GM21529 (cell line): ENCODE measurements at regions not wholly inside any gene's neighbourhood (a gene's known extent, or its start where the extent isn't known, plus 50 kb on each side); places are given as distances from the start of the nearest gene placed in this dataset.

Experiments
- ATAC-seq: cut with Tn5 transposase; IDR thresholded peaks from one replicate; pipeline ENCODE4 v1.9.1; 2021; ENCODE audit not compliant: unreplicated experiment

DNA sequence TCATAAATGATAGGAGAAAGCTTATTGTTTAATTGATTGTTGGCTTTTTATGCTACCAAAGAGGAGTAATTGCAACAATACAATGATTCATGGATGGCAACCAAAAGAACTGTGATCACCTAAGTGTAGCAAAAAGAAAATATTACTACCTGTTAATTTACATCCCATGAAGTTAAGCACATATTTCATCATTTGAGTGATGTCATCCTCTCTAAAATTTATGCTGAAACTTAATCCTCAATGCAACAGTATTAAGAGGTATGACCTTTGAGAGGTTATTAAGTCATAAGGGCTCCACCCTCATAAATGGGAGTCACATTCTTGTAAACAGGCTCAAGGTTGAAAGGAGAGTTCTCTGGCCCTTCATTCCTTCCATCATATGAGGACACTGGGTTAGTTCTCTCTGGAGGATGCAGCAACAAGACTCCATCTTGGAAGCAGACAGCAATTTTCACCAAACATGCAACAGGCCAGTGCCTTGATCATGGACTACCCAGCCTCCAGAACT, 190.6 kb upstream of the GRIK2 start:
- ATAC-seq: no peak

DNA sequence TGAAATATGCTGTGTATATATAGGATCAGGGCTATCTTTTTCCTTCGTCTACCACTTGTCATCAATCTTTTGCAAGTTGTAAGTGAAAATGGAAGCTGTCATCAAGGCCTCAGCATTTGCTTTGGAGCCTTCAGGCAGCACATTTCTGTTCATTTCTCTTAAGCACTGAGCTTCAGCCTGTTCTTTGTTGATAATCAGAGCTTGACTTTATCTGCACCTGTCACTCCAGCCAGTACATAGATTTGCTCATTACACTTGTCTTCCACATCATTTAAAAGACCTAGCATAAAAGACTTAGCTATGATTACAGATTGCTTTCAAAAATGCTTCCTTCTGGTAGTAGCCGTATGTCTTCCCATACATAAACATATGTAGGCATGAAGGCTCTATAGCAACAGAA, 189.8 kb upstream of the GRIK2 start:
- ATAC-seq: no peak

DNA sequence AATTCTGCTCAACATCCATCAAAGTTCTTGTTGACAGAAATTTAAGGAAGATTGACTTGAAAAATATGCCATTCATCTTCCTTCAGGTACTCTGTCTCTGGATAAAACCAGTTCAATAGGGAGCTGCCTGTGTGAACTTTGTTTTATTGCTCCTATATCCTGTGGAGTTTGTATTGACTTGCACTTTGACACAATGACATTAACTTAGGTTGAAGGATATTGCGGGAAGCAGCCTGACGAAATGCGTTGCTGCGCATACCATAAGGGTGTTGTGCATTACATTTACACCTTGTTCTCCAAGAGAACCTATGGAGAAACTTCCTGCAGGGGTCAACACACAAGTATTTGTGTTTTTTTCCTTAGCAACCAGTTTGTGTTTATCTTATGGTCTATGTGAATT, 185.4 kb upstream of the GRIK2 start:
- ATAC-seq: no peak

DNA sequence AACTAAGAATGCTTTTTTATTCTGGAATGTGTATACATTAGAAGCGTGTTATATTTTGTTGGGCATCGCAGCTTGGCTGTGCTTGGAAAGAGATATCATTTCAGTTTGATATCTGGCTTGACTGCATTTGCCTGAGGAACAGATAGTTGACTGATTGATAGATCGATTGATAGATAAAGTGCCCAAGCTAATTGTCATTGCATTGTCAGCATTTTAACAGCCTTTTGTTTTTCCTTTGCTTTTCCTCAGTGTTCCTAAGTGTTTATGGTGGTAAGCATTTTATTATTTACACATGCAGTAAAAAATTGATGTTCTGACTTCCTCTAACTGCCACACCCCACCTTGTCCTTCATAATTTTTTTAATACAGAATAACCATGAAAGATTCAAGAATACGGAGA, 180.9 kb upstream of the GRIK2 start:
- no peak for ATAC-seq

DNA sequence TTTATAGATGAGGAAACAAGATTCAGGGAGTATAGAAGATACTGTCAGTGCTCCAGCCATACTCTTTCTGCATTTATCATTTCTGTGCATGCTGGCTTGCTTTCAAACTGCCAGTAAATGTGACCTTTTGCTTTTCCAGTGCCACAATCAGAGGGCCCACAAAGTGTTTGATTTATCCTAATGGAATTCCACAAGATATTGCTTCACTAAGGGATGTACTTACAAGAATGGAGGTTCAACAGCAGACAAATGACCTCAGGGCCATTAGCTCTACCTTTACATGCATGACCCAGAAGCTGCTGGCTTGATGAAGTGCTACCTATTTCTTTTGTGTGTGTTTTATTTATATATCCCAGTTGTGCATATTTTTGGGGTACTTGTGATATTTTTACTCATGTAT, 171.5 kb upstream of the GRIK2 start:
- ATAC-seq: no peak

DNA sequence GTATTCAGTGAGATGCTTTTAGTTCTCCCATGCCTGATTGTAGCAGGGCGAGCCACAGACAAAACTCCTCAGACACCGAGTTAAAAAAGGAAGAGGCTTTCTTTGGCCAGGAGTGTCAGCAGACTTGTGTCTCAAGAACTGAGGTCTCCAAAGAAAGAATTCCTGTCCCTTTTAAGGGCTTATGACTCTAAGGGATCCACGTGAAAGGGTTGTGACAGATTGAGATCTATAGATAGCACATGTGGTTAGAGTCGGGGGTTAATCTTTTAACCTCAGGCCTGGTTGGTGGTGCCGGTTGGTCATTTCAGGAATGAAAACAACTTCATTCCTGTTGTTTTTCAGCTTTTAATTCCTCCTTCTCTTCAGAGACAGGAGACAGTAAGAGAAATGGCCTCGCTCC, 168.8 kb upstream of the GRIK2 start:
- ATAC-seq: no peak

DNA sequence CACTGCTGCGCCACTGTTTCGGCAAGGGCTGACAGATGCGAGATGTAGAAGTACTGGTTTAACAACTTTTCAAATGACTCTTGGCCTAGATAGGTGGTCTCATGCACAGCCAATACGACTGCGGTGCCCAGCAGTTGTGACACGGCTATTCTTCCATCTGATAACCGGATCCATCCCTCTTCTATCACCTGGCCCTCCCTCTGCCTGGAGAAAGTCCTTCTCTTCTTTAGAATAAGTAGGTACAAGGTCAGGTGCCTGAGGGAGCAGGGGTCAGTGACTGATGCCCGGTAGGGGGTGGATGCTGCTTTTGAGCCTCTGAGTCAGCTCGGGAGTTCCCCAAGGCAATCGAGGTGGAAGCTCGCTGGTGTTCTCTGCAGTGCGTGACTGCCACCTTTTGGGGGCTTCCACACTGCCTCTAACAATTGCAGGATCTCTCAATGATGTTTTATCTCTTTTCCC, 166.8 kb upstream of the GRIK2 start:
- no peak for ATAC-seq

DNA sequence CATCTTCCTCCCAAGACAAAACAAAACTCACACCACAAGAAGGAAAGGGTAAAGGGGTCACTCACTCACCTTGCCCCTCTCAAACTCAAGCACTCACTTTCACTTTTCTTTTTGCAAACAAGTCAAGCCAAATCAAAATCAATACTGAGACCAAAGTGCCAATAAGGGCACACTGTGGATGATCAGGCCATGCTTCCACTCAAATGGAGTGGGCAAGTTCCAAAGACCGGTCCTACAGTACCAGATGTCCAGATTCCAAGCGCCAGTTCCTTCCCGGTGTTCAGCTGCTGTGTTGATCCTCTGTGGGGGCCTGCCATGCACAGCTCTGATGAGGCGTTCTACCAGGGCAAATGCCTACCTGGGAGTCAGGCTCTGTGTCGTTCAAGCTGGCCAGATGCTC, 162.6 kb upstream of the GRIK2 start:
- no peak for ATAC-seq

DNA sequence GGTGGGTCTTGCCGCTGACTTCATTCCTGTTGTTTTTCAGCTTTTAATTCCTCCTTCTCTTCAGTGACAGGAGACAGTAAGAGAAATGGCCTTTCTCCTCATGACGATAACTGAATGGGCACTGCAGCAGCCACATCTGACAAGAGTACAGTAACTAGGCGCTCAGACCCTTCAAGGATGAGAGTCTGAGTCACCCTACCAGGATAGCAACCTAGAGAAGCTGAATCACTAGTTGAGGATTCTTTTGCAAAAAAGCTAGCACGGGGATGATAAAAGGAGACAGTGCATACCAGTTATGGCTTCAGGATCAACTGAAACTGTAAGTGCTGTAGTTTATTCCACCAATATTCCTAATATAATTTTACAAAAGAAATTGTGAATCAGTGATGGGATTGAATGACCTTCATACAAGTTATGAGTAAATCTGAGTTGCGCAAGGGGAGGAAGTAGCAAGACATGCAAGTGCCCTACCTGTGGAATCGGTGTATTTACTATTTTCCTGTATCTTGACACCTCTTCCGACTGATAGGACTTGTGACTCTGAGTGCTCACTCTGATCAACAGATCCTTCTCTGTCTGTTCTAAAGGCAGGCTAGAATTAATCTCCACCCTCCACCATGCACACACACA, 161.8 kb upstream of the GRIK2 start:
- ATAC-seq: no peak

DNA sequence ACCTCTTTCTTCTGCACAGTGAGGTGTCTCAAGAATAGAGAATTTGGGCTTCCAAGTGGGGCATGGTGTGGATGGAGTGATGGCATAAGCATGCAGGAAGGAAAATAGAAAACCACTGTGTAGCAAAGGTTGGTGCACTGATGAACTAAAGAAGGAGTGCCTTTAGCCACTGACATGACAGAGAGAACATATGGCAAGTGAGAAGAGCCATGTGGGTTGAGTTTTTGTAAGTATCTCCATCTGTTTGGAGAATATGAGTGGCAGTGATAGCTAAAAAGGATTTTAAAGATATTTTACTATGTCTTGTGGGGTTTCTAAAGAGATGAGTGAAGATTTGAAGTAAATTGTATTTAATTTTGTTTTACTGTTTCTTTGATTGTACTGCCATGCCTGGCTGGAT, 160.5 kb upstream of the GRIK2 start:
- ATAC-seq: no peak

DNA sequence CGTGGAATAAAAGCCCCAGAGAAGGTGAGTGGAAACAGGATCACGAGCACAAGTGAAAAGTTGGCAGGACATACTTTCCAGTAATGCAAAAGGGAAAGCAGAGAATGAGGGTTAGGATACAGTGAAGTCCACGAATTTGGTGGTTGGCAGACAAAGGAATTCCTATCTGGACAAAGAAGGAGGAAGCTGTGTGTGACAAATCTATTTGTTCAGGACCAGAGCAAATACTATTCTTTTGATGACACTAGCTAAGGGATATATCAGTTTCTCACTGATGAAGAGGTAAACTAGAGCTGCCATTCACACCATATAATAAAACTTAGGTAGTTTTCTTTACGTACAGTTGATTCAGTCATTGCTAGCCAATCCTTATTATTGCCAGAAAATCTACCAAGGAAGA, 156.8 kb upstream of the GRIK2 start:
- no peak for ATAC-seq

DNA sequence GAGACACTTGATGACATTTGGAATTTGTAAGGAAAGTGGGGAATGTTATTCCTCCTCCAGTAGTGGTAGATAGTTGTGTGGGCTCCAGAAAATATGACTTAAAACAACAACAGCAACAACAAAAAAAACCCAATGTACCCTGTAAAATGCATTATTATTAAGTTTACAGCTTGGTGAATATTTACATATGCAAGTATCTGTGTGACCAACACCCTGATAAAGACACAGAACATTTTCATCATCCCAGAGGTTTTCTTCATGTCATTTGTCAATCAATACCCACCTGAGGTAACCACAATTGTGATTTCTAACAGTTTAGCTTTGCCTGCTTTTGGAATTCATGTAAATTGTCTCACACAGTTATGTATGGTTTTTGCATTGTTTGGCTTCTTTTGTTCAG, 152.1 kb upstream of the GRIK2 start:
- no peak for ATAC-seq

DNA sequence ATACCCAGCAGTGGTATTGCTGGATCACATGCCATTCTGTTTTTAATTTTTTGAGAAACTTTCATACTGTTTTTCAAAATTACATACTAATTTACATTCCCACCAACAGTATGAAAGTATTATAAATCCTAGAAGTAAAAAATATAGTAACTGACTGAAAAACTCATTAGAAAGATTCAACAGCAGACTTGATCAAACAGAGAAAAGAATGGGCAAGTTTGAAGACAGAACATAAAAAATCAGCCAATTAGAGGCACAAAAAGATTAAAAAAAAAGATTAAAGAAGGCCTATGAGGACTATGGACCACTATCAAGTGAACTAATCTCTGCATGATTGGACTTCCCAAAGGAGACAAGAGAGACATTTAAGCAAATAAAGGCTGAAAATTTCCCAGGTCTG, 144.0 kb upstream of the GRIK2 start:
- no peak for ATAC-seq

DNA sequence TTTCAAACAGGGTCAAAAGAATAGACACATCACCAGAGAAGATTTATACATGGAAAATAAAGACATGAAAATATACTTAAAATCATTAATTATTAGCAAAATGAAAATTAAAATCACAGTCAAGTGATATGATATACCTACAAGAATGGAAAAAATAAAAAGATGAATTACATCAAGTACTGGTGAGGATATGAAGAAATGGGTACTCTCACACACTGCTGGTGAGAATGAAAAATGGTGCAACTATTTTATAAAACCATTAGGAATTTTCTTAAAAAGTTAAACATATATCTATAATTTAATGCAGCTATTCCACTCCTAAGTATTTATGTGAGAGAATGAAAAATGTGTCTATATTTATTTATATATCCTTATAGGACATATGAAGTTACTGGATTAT, 136.3 kb upstream of the GRIK2 start:
- ATAC-seq: no peak

DNA sequence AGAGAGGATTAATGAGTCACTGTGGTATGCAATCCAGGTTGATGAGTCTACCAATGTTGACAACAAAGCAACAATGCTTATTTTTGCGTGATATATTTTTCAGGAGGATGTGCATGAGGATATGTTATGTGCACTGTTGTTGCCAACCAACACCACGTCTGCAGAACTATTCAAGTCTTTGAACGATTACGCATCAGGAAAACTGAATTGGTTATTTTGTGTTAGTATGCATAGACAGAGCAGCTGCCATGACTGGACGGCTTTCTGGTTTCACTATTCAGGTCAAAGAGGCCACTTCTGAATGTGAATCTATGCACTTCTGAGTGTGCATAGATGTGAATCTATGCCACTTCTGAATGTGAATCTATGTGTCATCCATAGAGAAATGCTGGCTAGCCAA, 134.0 kb upstream of the GRIK2 start:
- no peak for ATAC-seq

DNA sequence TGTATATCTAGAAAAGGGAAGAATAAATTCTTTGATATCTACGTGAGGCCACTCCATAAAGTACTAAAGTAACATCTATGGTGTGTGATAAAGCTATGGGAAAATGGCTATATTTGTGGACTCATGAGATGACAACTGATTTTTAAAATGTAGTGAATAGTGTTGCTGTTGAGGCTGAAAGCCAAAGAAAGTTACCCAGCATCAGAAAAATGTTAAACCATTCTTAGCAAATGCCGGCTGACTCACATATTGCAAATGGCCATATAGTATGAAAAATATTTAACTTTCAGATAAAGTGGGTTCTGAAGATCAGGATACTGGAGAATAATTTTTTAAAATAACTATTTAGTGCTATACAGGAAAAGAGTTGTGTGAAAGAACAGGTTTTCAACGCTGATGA, 129.9 kb upstream of the GRIK2 start:
- ATAC-seq: no peak

DNA sequence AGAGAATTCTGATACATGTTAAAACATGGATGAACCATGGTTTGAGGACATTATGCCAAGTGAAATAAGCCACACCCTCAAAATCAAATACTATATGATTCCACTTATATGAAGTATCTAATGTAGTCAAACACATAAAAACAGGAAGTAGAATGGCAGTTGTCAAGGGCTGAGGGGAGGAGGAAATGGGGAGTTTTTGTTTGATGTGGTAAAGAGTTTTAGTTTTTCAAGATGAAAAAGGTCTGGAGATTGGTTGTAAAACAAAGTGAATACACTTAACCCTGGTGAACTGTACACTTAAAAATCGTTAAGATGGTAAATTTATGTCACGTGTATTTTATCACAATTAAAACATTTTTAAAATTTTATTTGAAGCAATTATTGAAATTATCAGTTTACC, 127.4 kb upstream of the GRIK2 start:
- ATAC-seq: no peak

DNA sequence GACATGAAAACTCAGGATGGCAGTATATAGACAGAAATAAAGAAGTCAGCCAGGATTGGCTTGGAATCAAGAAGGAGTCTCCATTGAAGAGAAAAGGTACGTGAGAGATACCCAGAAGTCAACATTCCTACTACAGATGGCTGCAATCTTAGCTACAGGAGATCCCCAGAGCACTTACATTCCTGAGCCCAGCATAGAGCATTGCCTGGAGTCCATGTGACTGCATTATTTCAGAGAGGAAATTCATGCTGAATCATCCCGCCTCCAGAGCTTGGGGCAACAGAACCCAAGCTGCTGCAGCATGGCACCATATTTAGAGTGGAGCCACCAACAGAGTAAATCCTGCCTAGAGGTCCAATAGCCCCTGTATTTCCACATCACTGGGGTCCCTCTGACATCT, 125.0 kb upstream of the GRIK2 start:
- no peak for ATAC-seq

DNA sequence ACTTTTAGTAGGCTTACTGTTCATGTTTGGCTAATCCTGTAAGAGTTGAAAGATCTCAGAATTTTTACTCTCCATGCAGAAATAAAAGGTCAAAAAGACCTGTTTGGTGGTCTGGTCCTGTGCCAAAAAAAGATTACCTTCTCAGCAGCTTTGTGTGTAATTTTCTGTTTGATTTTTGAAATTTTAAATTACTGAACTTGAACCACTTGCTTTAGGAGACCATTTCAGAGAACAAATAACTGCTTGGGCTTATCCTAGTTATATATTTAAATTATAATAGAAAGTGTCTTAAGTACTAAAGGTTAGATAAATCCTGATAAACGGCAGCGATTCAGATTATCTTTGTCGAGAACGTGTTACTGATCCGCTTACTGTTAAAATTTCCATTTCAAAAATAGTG, 118.3 kb upstream of the GRIK2 start:
- ATAC-seq: no peak

DNA sequence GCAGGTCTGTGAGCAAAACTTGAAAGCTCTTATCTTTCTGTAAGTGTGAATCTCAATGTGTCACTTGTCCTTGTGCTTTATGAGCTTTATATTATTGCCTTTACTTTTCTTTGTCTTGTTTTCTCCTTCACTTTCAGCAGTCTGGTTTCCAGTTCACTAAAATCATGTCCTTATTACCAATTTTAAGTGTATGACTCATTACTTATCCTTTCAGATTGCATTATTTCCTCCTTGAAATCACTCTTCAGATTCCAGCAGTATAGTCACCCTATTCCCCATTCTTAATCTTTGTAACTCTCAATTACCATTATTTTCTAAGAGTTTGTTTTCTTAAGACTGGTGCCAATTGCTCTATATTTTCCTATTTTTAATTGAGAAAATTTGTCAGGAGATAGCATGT, 117.4 kb upstream of the GRIK2 start:
- ATAC-seq: no peak

DNA sequence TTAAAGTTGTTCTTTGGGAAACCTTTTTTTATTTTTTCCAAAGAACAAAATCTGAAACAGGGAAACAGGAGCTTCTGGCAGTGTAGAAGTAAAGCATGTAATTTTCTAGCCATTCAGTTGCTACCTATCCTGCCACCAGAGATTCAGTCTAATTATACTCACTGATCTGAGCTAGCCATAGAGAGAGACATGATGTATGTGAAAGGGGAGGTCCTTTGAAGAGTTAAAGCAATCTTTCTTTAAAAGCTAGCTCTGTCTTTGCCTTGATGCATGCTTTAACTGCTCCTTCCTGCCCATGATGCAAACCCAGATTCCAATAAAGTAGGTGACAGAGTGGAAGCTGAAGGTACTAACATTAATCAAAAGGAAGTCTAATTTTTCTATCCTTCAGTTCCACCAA, 114.1 kb upstream of the GRIK2 start:
- ATAC-seq: no peak

DNA sequence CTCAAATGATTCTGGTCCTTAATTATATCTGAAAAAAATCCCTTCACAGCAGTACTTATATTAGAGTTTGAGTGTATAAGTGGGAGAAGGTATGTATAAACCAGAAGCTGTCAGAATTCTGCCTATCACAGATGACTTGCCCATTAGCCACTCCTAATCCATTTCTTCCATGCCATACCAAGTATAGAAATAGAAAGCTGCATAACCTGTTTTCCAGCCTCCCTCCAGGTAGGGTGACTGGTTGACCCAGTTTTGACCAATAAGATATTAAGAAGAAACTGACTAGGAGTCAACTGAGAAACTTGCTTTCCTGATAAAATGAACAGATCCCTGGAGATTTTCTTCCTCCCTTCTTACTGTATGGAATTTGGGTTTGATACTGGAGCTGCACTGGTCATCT, 112.2 kb upstream of the GRIK2 start:
- no peak for ATAC-seq

DNA sequence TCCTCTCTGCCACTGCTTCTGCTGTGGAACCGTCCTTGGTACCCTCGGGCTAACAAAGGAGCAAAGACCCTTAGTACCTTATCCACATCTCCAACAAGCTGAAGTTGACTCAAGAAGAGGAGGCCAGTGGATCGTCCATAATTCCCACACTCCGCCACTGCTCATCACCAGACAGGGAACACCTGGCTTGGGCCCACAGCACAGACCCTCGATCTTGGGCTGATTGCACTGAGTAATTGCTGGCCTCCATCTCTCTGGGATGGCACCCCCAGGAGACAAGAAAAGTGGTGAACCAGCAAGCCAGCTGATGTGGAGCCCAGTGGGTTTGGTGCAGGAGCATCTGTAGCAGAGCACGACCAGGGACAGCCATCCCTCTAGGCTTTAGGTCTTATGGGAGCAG, 109.4 kb upstream of the GRIK2 start:
- no peak for ATAC-seq

DNA sequence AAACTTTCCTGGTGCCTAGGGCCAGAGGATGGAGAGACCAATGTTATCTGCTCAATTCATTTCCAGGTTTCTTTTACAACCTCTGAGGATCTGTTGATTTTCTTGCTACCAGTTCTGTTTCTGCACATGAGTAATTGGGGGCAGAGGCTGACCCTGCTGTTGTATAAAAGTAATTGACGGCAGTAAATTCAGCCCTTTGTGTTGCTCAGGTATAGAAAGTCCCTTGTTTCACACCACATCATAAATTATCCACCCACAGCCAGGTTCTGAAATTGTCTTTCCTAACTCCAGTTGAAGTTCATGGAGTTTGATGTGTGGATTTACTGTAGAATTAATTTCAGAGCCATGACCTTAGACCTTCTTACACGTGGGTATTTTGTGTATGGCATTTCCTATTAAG, 107.4 kb upstream of the GRIK2 start:
- no peak for ATAC-seq
